ENCODE measurements at regions not wholly inside any gene's neighbourhood (a gene's known extent, or its start where the extent isn't known, plus 50 kb on each side); places are given as distances from the start of the nearest gene placed in this dataset.

DNA sequence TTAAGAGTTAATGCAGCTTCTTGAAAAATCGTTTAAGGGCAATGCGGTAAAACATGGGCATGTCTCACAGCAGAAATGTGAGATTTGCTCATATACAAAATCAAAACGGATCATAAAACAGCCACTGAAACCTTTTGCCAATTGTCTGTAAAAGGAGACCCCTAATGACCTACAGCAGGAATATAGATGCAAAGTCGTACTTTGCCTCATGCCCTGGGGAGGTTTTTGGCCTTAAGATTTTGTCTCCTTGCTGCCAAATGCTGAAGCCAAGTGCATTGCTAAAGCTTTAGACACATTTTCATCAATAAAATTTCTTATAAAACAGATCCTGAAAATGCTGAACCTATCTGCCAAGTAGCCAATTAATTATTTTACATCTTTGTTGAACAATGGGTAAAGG lies 226.9 kb downstream of the TGFB2 start:
- H3K27ac ChIP-seq, result no peak overlapping the region
- H3K9me3 ChIP-seq (ENCODE audit: severe bottlenecking), result no peaks in the 10 kb centered on the region
- H3K4me3 ChIP-seq (ENCODE audit: low read depth, low read length), result no peak overlapping the region
- H3K36me3 ChIP-seq, result no peaks in the 10 kb centered on the region
- H3K27me3 ChIP-seq (ENCODE audit: insufficient read depth, low read depth, severe bottlenecking), result no peaks in the 10 kb centered on the region
- no peak for DNase-seq
- TF ChIP-seq, protein P1, sequence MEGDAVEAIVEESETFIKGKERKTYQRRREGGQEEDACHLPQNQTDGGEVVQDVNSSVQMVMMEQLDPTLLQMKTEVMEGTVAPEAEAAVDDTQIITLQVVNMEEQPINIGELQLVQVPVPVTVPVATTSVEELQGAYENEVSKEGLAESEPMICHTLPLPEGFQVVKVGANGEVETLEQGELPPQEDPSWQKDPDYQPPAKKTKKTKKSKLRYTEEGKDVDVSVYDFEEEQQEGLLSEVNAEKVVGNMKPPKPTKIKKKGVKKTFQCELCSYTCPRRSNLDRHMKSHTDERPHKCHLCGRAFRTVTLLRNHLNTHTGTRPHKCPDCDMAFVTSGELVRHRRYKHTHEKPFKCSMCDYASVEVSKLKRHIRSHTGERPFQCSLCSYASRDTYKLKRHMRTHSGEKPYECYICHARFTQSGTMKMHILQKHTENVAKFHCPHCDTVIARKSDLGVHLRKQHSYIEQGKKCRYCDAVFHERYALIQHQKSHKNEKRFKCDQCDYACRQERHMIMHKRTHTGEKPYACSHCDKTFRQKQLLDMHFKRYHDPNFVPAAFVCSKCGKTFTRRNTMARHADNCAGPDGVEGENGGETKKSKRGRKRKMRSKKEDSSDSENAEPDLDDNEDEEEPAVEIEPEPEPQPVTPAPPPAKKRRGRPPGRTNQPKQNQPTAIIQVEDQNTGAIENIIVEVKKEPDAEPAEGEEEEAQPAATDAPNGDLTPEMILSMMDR (IDR thresholded peaks at IDR 0.05; ENCODE audit: low read depth, low read length), result no peak

DNA sequence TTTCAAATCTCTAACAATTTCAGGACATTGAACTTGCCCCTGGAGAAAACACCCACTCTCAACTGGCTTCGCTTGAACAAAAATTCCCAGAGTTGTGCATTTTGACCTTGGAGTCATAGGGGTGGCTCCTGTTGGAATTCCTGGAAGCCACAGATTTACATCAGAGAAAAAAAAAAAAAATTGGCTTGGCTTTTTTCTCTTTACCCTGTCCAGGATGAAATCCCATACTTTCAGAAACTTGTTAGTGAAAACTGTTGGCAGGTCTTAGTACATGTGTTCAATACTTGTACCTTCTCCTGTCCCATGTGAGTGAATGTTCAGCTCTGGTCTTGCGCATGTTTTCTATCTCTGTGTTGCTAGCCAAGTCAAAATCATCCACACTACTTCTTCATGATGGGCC lies 228.8 kb downstream of the TGFB2 start:
- TF ChIP-seq, protein P1 (IDR thresholded peaks at IDR 0.05; ENCODE audit: low read depth, low read length), result no peak
- Histone ChIP-seq H3K36me3 (no peaks in the 10 kb centered on the region), H3K4me3 (ENCODE audit: low read depth, low read length) (no peak overlapping the region), H3K27me3 (ENCODE audit: insufficient read depth, low read depth, severe bottlenecking) (no peaks in the 10 kb centered on the region), H3K27ac (no peak overlapping the region), H3K9me3 (ENCODE audit: severe bottlenecking) (no peaks in the 10 kb centered on the region)
- no peak for DNase-seq

DNA sequence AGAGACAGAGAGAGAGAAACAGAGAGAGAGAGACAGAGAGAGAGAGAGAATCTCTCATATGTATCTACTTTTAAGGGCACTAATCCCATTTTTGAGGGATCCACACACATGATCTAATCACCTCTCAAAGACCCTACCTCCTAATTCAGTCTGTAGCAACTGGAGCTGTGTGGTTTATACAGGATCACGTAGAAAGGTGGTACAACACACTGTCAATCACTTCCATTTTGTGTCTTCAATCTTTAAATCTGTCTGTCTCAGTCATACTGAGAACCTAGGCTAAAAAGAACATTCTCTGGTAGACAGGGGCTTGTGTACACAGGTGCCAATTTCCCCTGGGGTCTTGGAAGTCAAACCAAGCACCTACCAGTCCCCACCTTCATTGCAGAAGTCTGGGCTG lies 229.9 kb downstream of the TGFB2 start:
- no peaks in the 10 kb centered on the region for H3K36me3 ChIP-seq

DNA sequence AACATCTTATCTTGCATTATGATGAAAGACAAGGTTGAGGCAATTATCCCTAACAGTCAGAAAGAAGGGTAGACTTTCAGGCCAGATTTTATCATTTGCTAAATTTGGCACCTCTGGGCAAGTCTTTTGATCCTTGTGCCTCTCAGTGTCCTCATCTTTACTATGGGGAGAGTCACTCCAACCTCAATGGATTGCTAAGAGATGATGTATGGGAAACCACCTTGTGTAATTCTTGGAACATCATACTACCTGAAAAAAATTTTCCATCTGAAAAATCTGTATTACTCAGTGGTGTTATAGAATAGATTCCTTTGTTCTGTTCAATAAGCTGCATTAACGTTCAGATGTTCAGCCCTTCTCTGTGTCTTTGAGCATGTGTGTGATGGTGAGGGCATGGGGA lies 230.7 kb downstream of the TGFB2 start:
- H3K4me3 ChIP-seq (ENCODE audit: low read depth, low read length), result no peak overlapping the region
- no peaks in the 10 kb centered on the region for H3K27me3 ChIP-seq (ENCODE audit: insufficient read depth, low read depth, severe bottlenecking)
- H3K36me3 ChIP-seq, result no peaks in the 10 kb centered on the region
- H3K27ac ChIP-seq, result no peak overlapping the region
- TF ChIP-seq, protein P1 (IDR thresholded peaks at IDR 0.05; ENCODE audit: low read depth, low read length), result no peak
- H3K9me3 ChIP-seq (ENCODE audit: severe bottlenecking), result no peaks in the 10 kb centered on the region
- no peak for DNase-seq

More for the DNA sequence above, 229.9 kb downstream of the TGFB2 start:
- H3K27ac ChIP-seq, result no peak overlapping the region
- no peaks in the 10 kb centered on the region for H3K9me3 ChIP-seq (ENCODE audit: severe bottlenecking)
- no peaks in the 10 kb centered on the region for H3K27me3 ChIP-seq (ENCODE audit: insufficient read depth, low read depth, severe bottlenecking)
- H3K4me3 ChIP-seq (ENCODE audit: low read depth, low read length), result no peak overlapping the region
- DNase-seq, result no peak
- TF ChIP-seq, protein P1 (IDR thresholded peaks at IDR 0.05; ENCODE audit: low read depth, low read length), result no peak

DNA sequence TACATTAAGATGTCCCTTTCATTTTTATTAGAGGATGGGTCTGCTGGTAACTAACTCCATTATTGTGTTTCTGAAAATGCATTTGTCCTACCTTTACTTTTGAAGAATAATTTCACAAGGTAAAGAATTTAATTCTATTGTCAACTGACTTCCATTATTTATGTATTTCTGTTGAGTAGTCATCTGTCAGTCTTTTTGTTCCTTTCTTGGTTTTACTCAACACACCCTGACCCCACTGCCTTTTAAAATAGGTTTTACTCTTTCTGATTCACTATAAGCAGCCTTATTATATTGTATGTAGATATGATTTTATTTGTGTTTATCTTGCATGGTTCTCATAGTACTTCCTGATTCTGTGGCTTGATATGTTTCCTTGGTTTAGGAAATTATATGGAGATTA lies 237.5 kb downstream of the TGFB2 start:
- Histone ChIP-seq H3K27me3 (ENCODE audit: insufficient read depth, low read depth, severe bottlenecking) (no peaks in the 10 kb centered on the region), H3K4me3 (ENCODE audit: low read depth, low read length) (no peak overlapping the region), H3K27ac (no peak overlapping the region), H3K36me3 (no peaks in the 10 kb centered on the region), H3K9me3 (ENCODE audit: severe bottlenecking) (peaks cover 3% of the 10 kb centered on the region)
- DNase-seq, result no peak
- TF ChIP-seq, protein P1 (IDR thresholded peaks at IDR 0.05; ENCODE audit: low read depth, low read length), result no peak

DNA sequence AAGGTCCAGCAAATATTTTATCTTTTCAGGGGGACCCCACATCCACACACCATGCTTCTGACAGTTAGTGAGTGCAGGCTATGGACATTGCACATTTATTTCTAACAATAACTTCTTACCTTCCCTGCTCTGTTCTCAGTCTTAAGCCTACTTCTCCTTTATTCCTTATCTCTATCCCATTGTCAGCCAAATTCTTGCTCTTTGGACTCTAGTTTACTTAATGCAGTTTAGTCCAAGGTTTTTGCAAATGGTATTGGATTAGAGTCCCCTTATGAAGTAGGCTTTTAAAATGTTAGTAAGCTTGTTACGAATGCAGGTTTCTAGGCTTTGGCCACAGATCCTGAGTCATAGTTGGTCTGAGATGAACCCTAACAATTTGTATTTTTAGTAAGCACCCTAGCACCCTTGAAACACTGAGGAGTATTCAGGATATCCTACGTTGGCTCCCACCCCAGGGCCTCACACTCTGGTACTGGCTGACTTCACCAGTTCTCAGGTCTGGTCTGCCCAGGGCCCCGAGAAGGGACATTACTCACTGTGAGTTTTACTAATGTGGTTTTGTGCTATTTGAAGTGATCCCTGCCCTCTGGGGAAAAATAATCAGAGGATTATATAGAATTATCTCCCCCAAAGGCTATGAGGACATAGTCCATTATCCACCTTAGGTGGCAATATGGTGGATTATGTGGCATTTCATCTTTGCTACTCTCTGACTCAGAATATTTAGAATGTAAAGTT lies 239.5 kb downstream of the TGFB2 start:
- H3K27me3 ChIP-seq (ENCODE audit: insufficient read depth, low read depth, severe bottlenecking), result no peaks in the 10 kb centered on the region
- peaks cover 3% of the 10 kb centered on the region for H3K9me3 ChIP-seq (ENCODE audit: severe bottlenecking)
- no peak overlapping the region for H3K27ac ChIP-seq
- H3K4me3 ChIP-seq (ENCODE audit: low read depth, low read length), result no peak overlapping the region
- TF ChIP-seq, protein P1 (IDR thresholded peaks at IDR 0.05; ENCODE audit: low read depth, low read length), result no peak
- DNase-seq, result peak; percentile 11
- no peaks in the 10 kb centered on the region for H3K36me3 ChIP-seq
